ENCODE measurements at regions not wholly inside any gene's neighbourhood (a gene's known extent, or its start where the extent isn't known, plus 50 kb on each side); places are given as distances from the start of the nearest gene placed in this dataset.

GRCh38 chr5:35302544-35302943 lies 72.3 kb upstream of the PRLR start:
- no peak overlapping the region for H2BK20ac ChIP-seq (ENCODE audit: low read length)
- no peak overlapping the region for H3K9ac ChIP-seq (replicated peaks in 1 of 4; ENCODE audit: extremely low read depth in 1 of 4, low read depth in 3 of 4, low read length in 3 of 4)
- H3K23me2 ChIP-seq (ENCODE audit: low read depth, low read length), result no peaks in the 10 kb centered on the region
- H3K9me3 ChIP-seq (ENCODE audit: insufficient read depth in 2 of 2, low read depth in 1 of 2, low read length in 1 of 2), result no peaks in the 10 kb centered on the region
- no peak overlapping the region for H2AFZ ChIP-seq (ENCODE audit: low read length)
- FAIRE-seq (no peak), DNase-seq (ENCODE audit: low read depth in 1 of 2, low spot score in 2 of 2) (no peak)
- no peak overlapping the region for H3K23ac ChIP-seq (ENCODE audit: insufficient read length)
- H4K20me1 ChIP-seq (replicated peaks in 1 of 2; ENCODE audit: control insufficient read depth in 1 of 2, insufficient read depth in 2 of 2, low read length in 2 of 2), result no peaks in the 10 kb centered on the region
- H2BK120ac ChIP-seq (replicated peaks; ENCODE audit: low read depth, low read length), result no peak overlapping the region
- no peak overlapping the region for H2BK15ac ChIP-seq (ENCODE audit: low read length)
- H3K79me1 ChIP-seq (ENCODE audit: low read depth, low read length), result no peaks in the 10 kb centered on the region
- no peaks in the 10 kb centered on the region for H3K4me1 ChIP-seq (replicated peaks in 1 of 4; ENCODE audit: control insufficient read depth in 3 of 4, insufficient read depth in 4 of 4, low read length in 3 of 4)
- TF ChIP-seq ATF2 (IDR thresholded peaks at IDR 0.05; ENCODE audit: low read length) (no peak), NANOG (IDR thresholded peaks at IDR 0.05; ENCODE audit: insufficient read depth, low read depth, low read length, poor library complexity, severe bottlenecking) (no peak), CBX5 (IDR thresholded peaks at IDR 0.05; ENCODE audit: low read depth, low read length) (no peak), NRF1 (IDR thresholded peaks at IDR 0.05; ENCODE audit: low read depth, low read length) (no peak), TAF7 (optimal IDR thresholded peaks at IDR 0.05; ENCODE audit: borderline replicate concordance, low read depth, low read length) (no peak), TEAD4 (IDR thresholded peaks at IDR 0.05; ENCODE audit: low read depth, low read length) (no peak), YY1 (IDR thresholded peaks at IDR 0.05; ENCODE audit: low read depth, low read length) (no peak), MAX (IDR thresholded peaks at IDR 0.05) (no peak), SP1 (IDR thresholded peaks at IDR 0.05; ENCODE audit: low read depth, low read length) (no peak), RNF2 (IDR thresholded peaks at IDR 0.05; ENCODE audit: borderline replicate concordance, low read depth, low read length, missing control alignments, poor library complexity, severe bottlenecking) (no peak), HDAC2 (IDR thresholded peaks at IDR 0.05; ENCODE audit: borderline replicate concordance in 1 of 2, low read depth in 2 of 2, low read length in 2 of 2) (no peak)
- no peak overlapping the region for H3K4me3 ChIP-seq (ENCODE audit: extremely low read depth in 1 of 4, insufficient read depth in 2 of 4, low read depth in 3 of 4, low read length in 4 of 4)
- no peak overlapping the region for H3K56ac ChIP-seq (replicated peaks; ENCODE audit: insufficient read length, low read depth, low read length)
- no peak overlapping the region for H4K8ac ChIP-seq (ENCODE audit: extremely low read depth, insufficient read depth, low read length)
- H3K27ac ChIP-seq (ENCODE audit: low read depth, low read length), result no peak overlapping the region
- H3K36me3 ChIP-seq (ENCODE audit: control insufficient read depth in 2 of 4, insufficient read depth in 4 of 4, low read length in 3 of 4), result no peaks in the 10 kb centered on the region
- H4K91ac ChIP-seq (replicated peaks; ENCODE audit: insufficient read length, low read length), result no peak overlapping the region
- POLR2A ChIA-PET (ENCODE audit: partially characterized antibody), result no interaction called here
- no peak overlapping the region for H3K18ac ChIP-seq (ENCODE audit: extremely low read depth, low read length)
- H3K4ac ChIP-seq (replicated peaks; ENCODE audit: insufficient read length, low read depth, low read length), result no peak overlapping the region
- H4K5ac ChIP-seq (ENCODE audit: insufficient read length, low read depth, low read length), result no peak overlapping the region
- no peaks in the 10 kb centered on the region for H3K27me3 ChIP-seq (replicated peaks in 1 of 4; ENCODE audit: control insufficient read depth in 3 of 4, extremely low read depth in 1 of 4, insufficient read depth in 3 of 4, low read length in 3 of 4)
- H3K14ac ChIP-seq (ENCODE audit: insufficient read length), result no peak overlapping the region
- H2BK12ac ChIP-seq (ENCODE audit: low read depth, low read length), result no peak overlapping the region
- H2AK5ac ChIP-seq (ENCODE audit: low read depth, low read length), result no peak overlapping the region
- no peak overlapping the region for H3K4me2 ChIP-seq (ENCODE audit: insufficient read depth in 1 of 2, low read depth in 2 of 2, low read length in 2 of 2)
- CTCF ChIA-PET (ENCODE audit: partially characterized antibody), result no interaction called here
- H2BK5ac ChIP-seq (ENCODE audit: low read depth, low read length), result no peak overlapping the region
- H3K79me2 ChIP-seq (ENCODE audit: control insufficient read depth in 1 of 2, insufficient read depth in 2 of 2, low read length in 2 of 2), result no peaks in the 10 kb centered on the region

All from H1 (cell line).